Upper lobe of left lung (tissue), 6 donors: ENCODE measurements at regions not wholly inside any gene's neighbourhood (a gene's known extent, or its start where the extent isn't known, plus 50 kb on each side); places are given as distances from the start of the nearest gene placed in this dataset.

Experiments
- ATAC-seq, 2 donors: fragments of 200-7000 bp; cut with Tn5 transposase; one replicate each; pipeline ENCODE4 v1.9.1; 2022; ENCODE audit warnings: mild to moderate bottlenecking in 2 of 2, moderate library complexity in 2 of 2; ENCODE audit not compliant: low FRiP score in 2 of 2
- DNase-seq, 2 donors: peaks; one replicate each; pipeline ENCODE4 v3.0.0-alpha.2; 2019 to 2020
- H3K27ac ChIP-seq, 4 donors: fragments of 200-600 bp; sonication (generic); one replicate each; pipeline ENCODE4 v1.5.1; 2016 to 2019
- H3K27me3 ChIP-seq, 4 donors: fragments of 200-600 bp; sonication (generic); one replicate each; pipeline ENCODE4 v1.5.1; 2017 to 2019
- H3K36me3 ChIP-seq, 4 donors: fragments of 200-600 bp; sonication (generic); one replicate each; pipeline ENCODE4 v1.5.1; 2016 to 2019
- H3K4me1 ChIP-seq, 4 donors: fragments of 200-600 bp; sonication (generic); one replicate each; pipeline ENCODE4 v1.5.1; 2018 to 2019
- H3K4me3 ChIP-seq, 4 donors: fragments of 200-600 bp; sonication (generic); one replicate each; pipeline ENCODE4 v1.5.1; 2017 to 2019; ENCODE audit warnings: mild to moderate bottlenecking in 2 of 4, moderate library complexity in 1 of 4
- H3K9me3 ChIP-seq, 4 donors: fragments of 200-600 bp; sonication (generic); one replicate each; pipeline ENCODE4 v1.5.1; 2018 to 2019
- EP300 ChIP-seq, 4 donors: sonication (generic); formaldehyde crosslinking; IDR thresholded peaks; one replicate each; pipeline ENCODE4 v1.5.1; 2017; ENCODE audit warnings: antibody characterized with exemption in 4 of 4, control low read depth in 2 of 4
- POLR2A ChIP-seq, 4 donors: fragments of 450-650 bp; IDR thresholded peaks; one replicate each; pipeline ENCODE4 v1.5.1; 2016 to 2017; ENCODE audit warnings: antibody characterized with exemption in 4 of 4, mild to moderate bottlenecking in 2 of 4
- POLR2AphosphoS5 ChIP-seq, 2 donors: sonication (generic); formaldehyde crosslinking; IDR thresholded peaks; one replicate each; pipeline ENCODE4 v1.5.1; 2017; ENCODE audit warnings: antibody characterized with exemption in 2 of 2
- WGBS, 2 donors: methylation state at CpG; one replicate each; pipeline ENCODE4 v1.1.5; 2017 to 2018; 5-methylcytosine and 5-hydroxymethylcytosine counted together
- TF ChIP-seq, protein P1 (sequence below), 6 experiments: fragments of 450-650 bp in 4 of 6; fragments of 200-600 bp in 2 of 6; sonication (generic) in 2 of 6; IDR thresholded peaks; one replicate each; pipeline ENCODE4 v1.5.1; 2016 to 2019; ENCODE audit warnings: antibody characterized with exemption in 6 of 6
- donor health status: DM: no; HTN: no; CAD: no; lungs with moderate emphysema.
- donor health status: DM: no; HTN: yes; CAD: no; lungs with severe emphysema.

DNA sequence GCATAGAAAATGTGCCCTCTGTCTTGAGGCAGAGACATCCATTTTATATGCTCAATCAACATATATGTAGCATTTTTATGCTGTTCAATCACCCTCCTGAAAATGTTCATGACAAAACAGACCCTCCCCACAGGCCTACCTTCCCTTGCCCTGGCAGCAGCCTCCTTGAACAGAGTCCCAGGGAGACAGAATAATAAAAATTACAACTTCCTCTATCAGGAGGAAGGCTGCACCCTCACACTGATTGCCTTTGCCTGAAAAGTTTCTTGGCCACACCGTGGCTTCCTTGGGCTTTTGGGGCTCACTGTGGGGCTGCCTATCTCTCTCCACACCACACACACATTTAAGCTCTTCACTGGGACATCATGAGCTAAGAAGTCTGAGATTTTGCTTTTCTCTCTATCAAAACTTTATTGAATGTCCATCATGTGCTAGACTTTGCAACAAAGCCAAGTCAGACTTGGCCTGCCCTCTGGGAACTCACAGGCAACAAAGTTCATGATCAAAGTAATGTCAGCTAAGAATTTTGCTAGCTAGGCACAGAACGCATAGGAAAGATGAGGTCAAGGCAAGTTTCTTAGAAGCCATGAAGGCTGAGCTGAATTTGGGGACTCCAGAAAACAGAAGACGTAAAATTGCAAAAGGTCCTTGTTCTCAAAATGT lies 101.6 kb downstream of the BCL2L11 start:
- WGBS, 2 donors: 75 to 80% methylated on average over 3 of the region's 3 CpGs
- H3K4me1 ChIP-seq: no peaks in the 10 kb centered on the region
- no peaks in the 10 kb centered on the region for H3K36me3 ChIP-seq
- H3K9me3 ChIP-seq: no peaks in the 10 kb centered on the region
- no peaks in the 10 kb centered on the region for H3K27me3 ChIP-seq
- ATAC-seq (no peak), DNase-seq (no peak)
- H3K4me3 ChIP-seq: no peak overlapping the region
- TF ChIP-seq EP300 (IDR thresholded peaks at IDR 0.05) (no peak), POLR2AphosphoS5 (IDR thresholded peaks at IDR 0.05) (no peak), POLR2A (IDR thresholded peaks at IDR 0.05) (no peak)
- TF ChIP-seq, protein P1, sequence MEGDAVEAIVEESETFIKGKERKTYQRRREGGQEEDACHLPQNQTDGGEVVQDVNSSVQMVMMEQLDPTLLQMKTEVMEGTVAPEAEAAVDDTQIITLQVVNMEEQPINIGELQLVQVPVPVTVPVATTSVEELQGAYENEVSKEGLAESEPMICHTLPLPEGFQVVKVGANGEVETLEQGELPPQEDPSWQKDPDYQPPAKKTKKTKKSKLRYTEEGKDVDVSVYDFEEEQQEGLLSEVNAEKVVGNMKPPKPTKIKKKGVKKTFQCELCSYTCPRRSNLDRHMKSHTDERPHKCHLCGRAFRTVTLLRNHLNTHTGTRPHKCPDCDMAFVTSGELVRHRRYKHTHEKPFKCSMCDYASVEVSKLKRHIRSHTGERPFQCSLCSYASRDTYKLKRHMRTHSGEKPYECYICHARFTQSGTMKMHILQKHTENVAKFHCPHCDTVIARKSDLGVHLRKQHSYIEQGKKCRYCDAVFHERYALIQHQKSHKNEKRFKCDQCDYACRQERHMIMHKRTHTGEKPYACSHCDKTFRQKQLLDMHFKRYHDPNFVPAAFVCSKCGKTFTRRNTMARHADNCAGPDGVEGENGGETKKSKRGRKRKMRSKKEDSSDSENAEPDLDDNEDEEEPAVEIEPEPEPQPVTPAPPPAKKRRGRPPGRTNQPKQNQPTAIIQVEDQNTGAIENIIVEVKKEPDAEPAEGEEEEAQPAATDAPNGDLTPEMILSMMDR (IDR thresholded peaks at IDR 0.05): no peak
- no peak overlapping the region for H3K27ac ChIP-seq

DNA sequence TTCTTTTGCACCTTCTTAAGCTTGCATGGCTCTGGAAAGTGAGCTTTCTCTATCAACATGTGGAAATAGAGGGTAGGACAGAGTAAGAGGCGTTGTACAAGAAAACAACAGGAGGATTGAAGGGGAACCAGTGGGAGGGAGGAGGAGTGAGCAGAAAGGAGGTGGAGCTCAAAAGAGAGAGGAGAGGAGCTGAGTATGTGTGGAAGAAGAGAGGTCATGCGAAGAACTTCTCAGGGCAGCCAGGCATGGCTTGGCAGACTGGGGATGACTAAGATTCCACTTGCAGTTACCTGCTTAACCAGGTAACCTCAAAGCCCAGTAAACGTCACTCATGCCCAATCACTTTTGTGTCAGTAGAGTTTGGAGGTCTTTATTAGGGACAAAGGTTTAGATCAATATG lies 105.1 kb downstream of the BCL2L11 start:
- ATAC-seq: no peak
- 87 to 89% methylated on average over 3 of the region's 3 CpGs for WGBS, 2 donors
- no peaks in the 10 kb centered on the region for H3K27me3 ChIP-seq

DNA sequence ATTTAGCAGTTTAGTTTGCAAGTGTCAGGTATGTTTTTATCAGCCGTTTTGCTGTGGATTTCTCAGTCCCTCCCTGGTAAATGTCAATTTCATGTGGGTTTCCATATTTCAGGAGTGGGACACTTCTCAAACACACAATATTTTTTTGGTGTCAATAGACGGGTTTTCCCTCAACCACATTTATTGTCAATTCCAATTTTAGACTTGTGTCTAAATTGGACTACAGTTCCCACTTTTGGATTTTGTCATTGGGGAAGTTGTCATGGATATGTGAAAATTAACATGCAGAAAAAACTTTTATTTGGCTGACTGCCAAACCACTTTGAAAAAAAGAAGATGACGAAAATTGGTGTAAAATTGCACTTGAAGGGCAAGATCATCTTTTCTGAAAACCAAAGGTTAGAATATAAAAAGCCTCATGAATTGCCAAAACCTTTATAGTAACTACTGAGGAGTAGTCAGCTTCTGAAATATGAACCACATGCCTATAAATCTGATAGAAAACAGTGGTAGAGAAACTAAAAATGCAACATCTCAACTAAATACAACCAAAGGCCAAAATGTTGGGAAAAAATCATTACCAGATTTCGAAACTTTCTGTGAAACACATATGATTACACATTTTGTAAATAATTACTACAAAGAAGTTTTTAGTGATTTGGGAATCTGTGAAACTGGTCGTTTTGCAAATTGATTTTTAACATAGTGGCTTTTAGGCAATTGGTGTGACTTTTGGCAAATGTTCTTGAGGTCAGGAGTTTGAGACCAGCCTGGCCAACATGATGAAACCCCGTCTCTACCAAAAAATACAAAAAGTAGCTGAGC lies 106.4 kb downstream of the BCL2L11 start:
- Histone ChIP-seq H3K36me3 (no peaks in the 10 kb centered on the region), H3K4me1 (no peaks in the 10 kb centered on the region), H3K27me3 (no peaks in the 10 kb centered on the region), H3K4me3 (no peak overlapping the region), H3K9me3 (peaks cover 0 to 4% (median 3%) of the 10 kb centered on the region in 4 donors), H3K27ac (no peak overlapping the region)
- no peak for ATAC-seq
- no peak for TF ChIP-seq EP300 (IDR thresholded peaks at IDR 0.05)
- DNase-seq: no peak
- 59 to 70% methylated on average over 6 of the region's 6 CpGs for WGBS, 2 donors

More for the DNA sequence above, 105.1 kb downstream of the BCL2L11 start:
- no peaks in the 10 kb centered on the region for H3K4me1 ChIP-seq
- no peak for TF ChIP-seq EP300 (IDR thresholded peaks at IDR 0.05)
- TF ChIP-seq POLR2AphosphoS5 (IDR thresholded peaks at IDR 0.05): no peak
- TF ChIP-seq POLR2A (IDR thresholded peaks at IDR 0.05): no peak
- TF ChIP-seq, protein P1 (IDR thresholded peaks at IDR 0.05): no peak
- no peaks in the 10 kb centered on the region for H3K36me3 ChIP-seq
- H3K27ac ChIP-seq: no peak overlapping the region
- no peak for DNase-seq
- no peak overlapping the region for H3K4me3 ChIP-seq
- H3K9me3 ChIP-seq: peaks cover 0 to 4% (median 1%) of the 10 kb centered on the region in 4 donors

DNA sequence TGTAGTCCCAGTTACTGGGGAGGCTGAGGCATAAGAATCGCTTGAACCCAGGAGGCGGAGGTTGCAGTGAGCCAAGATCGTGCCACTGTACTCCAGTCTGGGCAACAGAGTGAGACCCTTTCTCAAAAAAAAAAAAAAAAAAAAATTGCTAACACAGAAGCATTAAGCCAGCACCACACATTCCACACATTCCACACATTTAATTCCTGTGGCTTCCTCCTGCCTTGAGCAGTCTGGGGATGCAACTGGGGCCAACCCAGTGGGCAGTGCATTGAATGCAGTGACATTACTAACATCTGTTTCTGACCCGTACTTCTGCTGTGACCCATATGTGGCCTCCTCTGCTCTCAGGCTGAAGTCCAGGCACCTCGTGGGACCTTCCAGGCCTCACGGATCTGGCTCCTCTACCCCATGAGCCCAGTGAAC lies 107.0 kb downstream of the BCL2L11 start:
- WGBS, 2 donors: 86 to 97% methylated on average over 4 to 6 of the region's 6 CpGs
- H3K36me3 ChIP-seq: no peaks in the 10 kb centered on the region

More for the DNA sequence above, 107.0 kb downstream of the BCL2L11 start:
- no peaks in the 10 kb centered on the region for H3K27me3 ChIP-seq
- ATAC-seq: peak in 1 of 2 donors; percentile 22
- no peaks in the 10 kb centered on the region for H3K4me1 ChIP-seq
- H3K4me3 ChIP-seq: no peak overlapping the region
- peaks cover 0 to 4% (median 3%) of the 10 kb centered on the region in 4 donors for H3K9me3 ChIP-seq
- no peak for DNase-seq
- TF ChIP-seq POLR2A (IDR thresholded peaks at IDR 0.05): no peak
- TF ChIP-seq POLR2AphosphoS5 (IDR thresholded peaks at IDR 0.05): no peak
- TF ChIP-seq, protein P1 (IDR thresholded peaks at IDR 0.05): no peak
- TF ChIP-seq EP300 (IDR thresholded peaks at IDR 0.05): no peak
- H3K27ac ChIP-seq: no peak overlapping the region
